Endothelial cell of umbilical vein (primary cell): ENCODE measurements at regions not wholly inside any gene's neighbourhood (a gene's known extent, or its start where the extent isn't known, plus 50 kb on each side); places are given as distances from the start of the nearest gene placed in this dataset.
"Not testable (repeated sequence)": the region's sequence is repeated elsewhere in the genome, so short reads cannot be mapped to it uniquely, and the experiment has no call there.

ENCODE experiments used
- CTCF ChIP-seq, 2 donors: IDR thresholded peaks; 1 replicate in 1 of 2; 2 replicates in 1 of 2; pipeline ENCODE4 v1.5.1; 2011; ENCODE audit warnings: low read length in 2 of 2, mild to moderate bottlenecking in 2 of 2, moderate library complexity in 2 of 2, control low read depth in 1 of 2, inconsistent platforms in 1 of 2, low read depth in 1 of 2; ENCODE audit not compliant: insufficient read depth in 1 of 2; ENCODE audit errors: extremely low read depth in 1 of 2
- MAX ChIP-seq: IDR thresholded peaks from 2 replicates; pipeline ENCODE4 v1.6.1; 2011; ENCODE audit not compliant: insufficient read depth, insufficient read length
- POLR2A ChIP-seq: IDR thresholded peaks from 2 replicates; pipeline ENCODE4 v1.6.1; 2012; ENCODE audit warnings: low read depth, mild to moderate bottlenecking, control low read depth, low read length

GRCh38 chr16:18230505-18230904 is 106.0 kb downstream of the NPIPA8 start:
- not testable (repeated sequence) for TF ChIP-seq POLR2A; CTCF (IDR thresholded peaks at IDR 0.05; ENCODE audit: extremely low read depth in 1 of 2, insufficient read depth in 1 of 2, low read depth in 1 of 2, low read length in 2 of 2); MAX
